ENCODE measurements at regions not wholly inside any gene's neighbourhood (a gene's known extent, or its start where the extent isn't known, plus 50 kb on each side); places are given as distances from the start of the nearest gene placed in this dataset.
A peak's percentile ranks its signal among the peaks of the same experiment; 100 is the strongest.

GRCh38 chr2:15782009-15782751 lies 158.2 kb upstream of the MYCN start:
- DNase-seq, result no peak

GRCh38 chr2:15782769-15783294 lies 157.5 kb upstream of the MYCN start:
- no peak for DNase-seq

GRCh38 chr2:15783489-15783888 lies 156.9 kb upstream of the MYCN start:
- DNase-seq, result no peak

- no peak for DNase-seq
Measured at GRCh38 chr2:15784106-15784885, 156.1 kb upstream of the MYCN start.

GRCh38 chr2:15784886-15785801 lies 155.2 kb upstream of the MYCN start:
- DNase-seq, result no peak

- DNase-seq, result no peak
Measured at GRCh38 chr2:15786003-15786654, 154.2 kb upstream of the MYCN start.

GRCh38 chr2:15786901-15787300 lies 153.4 kb upstream of the MYCN start:
- no peak for DNase-seq

GRCh38 chr2:15787535-15788454 lies 152.6 kb upstream of the MYCN start:
- no peak for DNase-seq

GRCh38 chr2:15788455-15788829 lies 151.9 kb upstream of the MYCN start:
- no peak for DNase-seq

- no peak for DNase-seq
Measured at GRCh38 chr2:15788830-15789229, 151.5 kb upstream of the MYCN start.

GRCh38 chr2:15789381-15790062 lies 150.8 kb upstream of the MYCN start:
- no peak for DNase-seq

- no peak for DNase-seq
Measured at GRCh38 chr2:15790326-15790725, 150.0 kb upstream of the MYCN start.

GRCh38 chr2:15790838-15791237 lies 149.5 kb upstream of the MYCN start:
- no peak for DNase-seq

- no peak for DNase-seq
Measured at GRCh38 chr2:15791294-15791693, 149.1 kb upstream of the MYCN start.

- DNase-seq, result no peak
Measured at GRCh38 chr2:15792331-15792730, 148.0 kb upstream of the MYCN start.

- DNase-seq, result no peak
Measured at GRCh38 chr2:15793078-15793913, 147.1 kb upstream of the MYCN start.

- DNase-seq, result no peak
Measured at GRCh38 chr2:15793978-15794377, 146.4 kb upstream of the MYCN start.

GRCh38 chr2:15794608-15795134 lies 145.7 kb upstream of the MYCN start:
- DNase-seq, result no peak

- peak; percentile 92 for DNase-seq
Measured at GRCh38 chr2:15795426-15795825, 144.9 kb upstream of the MYCN start.

Measured in right forelimb (tissue), 1 donor.